HL-60 (cell line): ENCODE measurements at regions not wholly inside any gene's neighbourhood (a gene's known extent, or its start where the extent isn't known, plus 50 kb on each side); places are given as distances from the start of the nearest gene placed in this dataset.

Experiments
- DNase-seq, 2 experiments: peaks; one replicate each; pipeline ENCODE4 v3.0.0-alpha.2; 2010 to 2020; ENCODE audit warnings: low read depth in 1 of 2, low spot score in 1 of 2
- H3K27ac ChIP-seq: fragments of 250-450 bp; sonication (Bioruptor Pico); replicated peaks from 2 replicates; pipeline ENCODE4 v1.5.1; 2020; ENCODE audit warnings: mild to moderate bottlenecking, moderate library complexity
- H3K27me3 ChIP-seq: fragments of 250-450 bp; sonication (Bioruptor Pico); 2 replicates; pipeline ENCODE4 v1.5.1; 2021; ENCODE audit warnings: mild to moderate bottlenecking, moderate library complexity; ENCODE audit not compliant: insufficient read depth, poor library complexity, severe bottlenecking
- H3K4me3 ChIP-seq: replicated peaks from 2 replicates; pipeline ENCODE4 v1.5.1; 2011; ENCODE audit warnings: mild to moderate bottlenecking, control low read depth, low read length; ENCODE audit not compliant: insufficient read depth
- CTCF ChIP-seq: IDR thresholded peaks from one replicate; pipeline ENCODE4 v1.5.1; 2011; ENCODE audit warnings: low read length, control low read depth, inconsistent platforms; ENCODE audit not compliant: insufficient read depth
- GABPA ChIP-seq: IDR thresholded peaks from 2 replicates; pipeline ENCODE4 v1.6.1; 2012; ENCODE audit warnings: low read depth
- POLR2AphosphoS5 ChIP-seq: IDR thresholded peaks from 2 replicates; pipeline ENCODE4 v1.6.1; 2012; ENCODE audit warnings: low read depth
- REST ChIP-seq: IDR thresholded peaks from 2 replicates; pipeline ENCODE4 v1.6.1; 2012; ENCODE audit warnings: low read depth; ENCODE audit not compliant: insufficient replicate concordance
- SPI1 ChIP-seq: IDR thresholded peaks from 2 replicates; pipeline ENCODE4 v1.6.1; 2012; ENCODE audit warnings: low read depth, mild to moderate bottlenecking, borderline replicate concordance

GRCh38 chr13:111551204-111551820 is 230.9 kb downstream of the TEX29 start:
- no peak overlapping the region for H3K27ac ChIP-seq
- H3K27me3 ChIP-seq: peaks cover 3% of the 10 kb centered on the region
- no peak overlapping the region for H3K4me3 ChIP-seq
- TF ChIP-seq REST: no peak
- no peak for TF ChIP-seq CTCF
- TF ChIP-seq GABPA: no peak
- no peak for TF ChIP-seq POLR2AphosphoS5
- no peak for TF ChIP-seq SPI1
- DNase-seq: no peak

GRCh38 chr13:111552891-111553655 is 232.6 kb downstream of the TEX29 start:
- H3K4me3 ChIP-seq: no peak overlapping the region
- TF ChIP-seq CTCF: no peak
- no peak for TF ChIP-seq SPI1
- no peak overlapping the region for H3K27ac ChIP-seq
- no peak for DNase-seq
- H3K27me3 ChIP-seq: peaks cover 3% of the 10 kb centered on the region

- peaks cover 3% of the 10 kb centered on the region for H3K27me3 ChIP-seq
- TF ChIP-seq POLR2AphosphoS5 (no peak), REST (no peak), GABPA (no peak), CTCF (no peak), SPI1 (no peak)
- H3K27ac ChIP-seq: no peak overlapping the region
- H3K4me3 ChIP-seq: no peak overlapping the region
- no peak for DNase-seq
Observed at GRCh38 chr13:111554539-111555267, 234.3 kb downstream of the TEX29 start.
